Type B pancreatic cell (in vitro differentiated cells): ENCODE measurements at regions not wholly inside any gene's neighbourhood (a gene's known extent, or its start where the extent isn't known, plus 50 kb on each side); places are given as distances from the start of the nearest gene placed in this dataset.
A peak's percentile ranks its signal among the peaks of the same experiment; 100 is the strongest.

Source experiments
- DNase-seq: peaks from one replicate; pipeline ENCODE4 v3.0.0; 2021; ENCODE audit warnings: mixed read lengths; ENCODE audit not compliant: unreplicated experiment; ENCODE audit errors: extremely low spot score
- H3K27ac Mint-ChIP-seq: 2 replicates; pipeline ENCODE4 v1.8.0; 2021; ENCODE audit warnings: mild to moderate bottlenecking, mixed read lengths
- H3K27me3 Mint-ChIP-seq: 2 replicates; pipeline ENCODE4 v1.8.0; 2021; ENCODE audit warnings: mixed read lengths
- H3K36me3 Mint-ChIP-seq: 2 replicates; pipeline ENCODE4 v1.8.0; 2021; ENCODE audit warnings: mixed read lengths
- H3K4me1 Mint-ChIP-seq: one replicate; pipeline ENCODE4 v1.8.0; 2021; ENCODE audit warnings: mixed read lengths; ENCODE audit not compliant: unreplicated experiment
- H3K4me3 Mint-ChIP-seq: 2 replicates; pipeline ENCODE4 v1.8.0; 2021; ENCODE audit warnings: mild to moderate bottlenecking, mixed read lengths
- H3K9me3 Mint-ChIP-seq: 2 replicates; pipeline ENCODE4 v1.8.0; 2021; ENCODE audit warnings: mixed read lengths
- CTCF ChIP-seq: fragments of 200-600 bp; sonication (generic); conservative IDR thresholded peaks from 2 replicates; pipeline ENCODE4 v1.5.0; 2021; ENCODE audit warnings: antibody characterized with exemption, mild to moderate bottlenecking

- H3K27ac Mint-ChIP-seq: no peak overlapping the region
- no peaks in the 10 kb centered on the region for H3K9me3 Mint-ChIP-seq
Observed at GRCh38 chr12:42969355-42969754, 379.8 kb upstream of the PRICKLE1 start.

GRCh38 chr12:42968426-42968825 is 378.9 kb upstream of the PRICKLE1 start:
- DNase-seq: no peak
- H3K4me3 Mint-ChIP-seq: no peak overlapping the region
- peaks cover 3% of the 10 kb centered on the region for H3K4me1 Mint-ChIP-seq
- H3K36me3 Mint-ChIP-seq: no peaks in the 10 kb centered on the region
- H3K9me3 Mint-ChIP-seq: no peaks in the 10 kb centered on the region
- TF ChIP-seq CTCF: no peak
- no peak overlapping the region for H3K27ac Mint-ChIP-seq
- H3K27me3 Mint-ChIP-seq: no peaks in the 10 kb centered on the region

More at GRCh38 chr12:42969355-42969754, 379.8 kb upstream of the PRICKLE1 start:
- no peak overlapping the region for H3K4me3 Mint-ChIP-seq
- no peak for TF ChIP-seq CTCF
- H3K36me3 Mint-ChIP-seq: no peaks in the 10 kb centered on the region
- H3K27me3 Mint-ChIP-seq: no peaks in the 10 kb centered on the region
- H3K4me1 Mint-ChIP-seq: no peaks in the 10 kb centered on the region
- DNase-seq: no peak

GRCh38 chr12:42967850-42968249 is 378.3 kb upstream of the PRICKLE1 start:
- DNase-seq: no peak
- Mint-ChIP-seq H3K27ac (no peak overlapping the region), H3K9me3 (no peaks in the 10 kb centered on the region), H3K27me3 (no peaks in the 10 kb centered on the region), H3K36me3 (no peaks in the 10 kb centered on the region), H3K4me3 (no peak overlapping the region), H3K4me1 (peaks cover 5% of the 10 kb centered on the region)
- TF ChIP-seq CTCF: no peak

GRCh38 chr12:42963988-42964387 is 374.4 kb upstream of the PRICKLE1 start:
- no peak for TF ChIP-seq CTCF
- Mint-ChIP-seq H3K27ac (no peak overlapping the region), H3K4me3 (no peak overlapping the region), H3K36me3 (no peaks in the 10 kb centered on the region), H3K27me3 (no peaks in the 10 kb centered on the region), H3K9me3 (no peaks in the 10 kb centered on the region), H3K4me1 (peaks cover 14% of the 10 kb centered on the region)
- no peak for DNase-seq

- H3K27me3 Mint-ChIP-seq: no peaks in the 10 kb centered on the region
- peaks cover 24% of the 10 kb centered on the region for H3K4me1 Mint-ChIP-seq
- no peak overlapping the region for H3K4me3 Mint-ChIP-seq
- H3K9me3 Mint-ChIP-seq: no peaks in the 10 kb centered on the region
- no peak overlapping the region for H3K27ac Mint-ChIP-seq
- no peak for DNase-seq
- no peaks in the 10 kb centered on the region for H3K36me3 Mint-ChIP-seq
- TF ChIP-seq CTCF: no peak
Observed at GRCh38 chr12:42962384-42962783, 372.8 kb upstream of the PRICKLE1 start.

- peak overlapping the region; percentile 79 for H3K27ac Mint-ChIP-seq
- no peaks in the 10 kb centered on the region for H3K9me3 Mint-ChIP-seq
- H3K4me3 Mint-ChIP-seq: no peak overlapping the region
- H3K4me1 Mint-ChIP-seq: peaks cover 27% of the 10 kb centered on the region
- DNase-seq: no peak
- no peaks in the 10 kb centered on the region for H3K27me3 Mint-ChIP-seq
- TF ChIP-seq CTCF: no peak
- H3K36me3 Mint-ChIP-seq: no peaks in the 10 kb centered on the region
Observed at GRCh38 chr12:42961395-42961794, 371.8 kb upstream of the PRICKLE1 start.
